H9 (cell line): ENCODE measurements at regions not wholly inside any gene's neighbourhood (a gene's known extent, or its start where the extent isn't known, plus 50 kb on each side); places are given as distances from the start of the nearest gene placed in this dataset.

ENCODE experiments used
- DNase-seq: peaks from one replicate; pipeline ENCODE4 v3.0.0-alpha.2; 2017
- H2AFZ ChIP-seq: one replicate; pipeline ENCODE4 v1.6.1; 2013; ENCODE audit warnings: mild to moderate bottlenecking, low read length, control low read depth, moderate library complexity
- H2AK5ac ChIP-seq: 2 replicates; pipeline ENCODE4 v1.6.1; 2013; ENCODE audit warnings: low read length, control low read depth, mixed read lengths; ENCODE audit not compliant: insufficient read length
- H2BK120ac ChIP-seq: one replicate; pipeline ENCODE4 v1.6.1; 2013; ENCODE audit warnings: low read depth, mild to moderate bottlenecking, low read length, control low read depth, inconsistent platforms; ENCODE audit not compliant: poor library complexity, severe bottlenecking
- H2BK12ac ChIP-seq: 2 replicates; pipeline ENCODE4 v1.6.1; 2013; ENCODE audit warnings: low read length, control low read depth, mixed read lengths, low read depth; ENCODE audit not compliant: insufficient read length
- H2BK15ac ChIP-seq: 2 replicates; pipeline ENCODE4 v1.6.1; 2013; ENCODE audit warnings: low read depth, low read length, control low read depth
- H2BK20ac ChIP-seq: one replicate; pipeline ENCODE4 v1.6.1; 2013; ENCODE audit warnings: low read depth, mild to moderate bottlenecking, low read length, control low read depth, inconsistent platforms; ENCODE audit not compliant: poor library complexity, severe bottlenecking
- H2BK5ac ChIP-seq: 2 replicates; pipeline ENCODE4 v1.6.1; 2013; ENCODE audit warnings: low read length, control low read depth, mixed read lengths; ENCODE audit not compliant: insufficient read length
- H3K14ac ChIP-seq: 2 replicates; pipeline ENCODE4 v1.6.1; 2013; ENCODE audit warnings: low read length, control low read depth; ENCODE audit not compliant: insufficient read depth
- H3K18ac ChIP-seq: 2 replicates; pipeline ENCODE4 v1.6.1; 2013; ENCODE audit warnings: low read depth, mild to moderate bottlenecking, mixed read lengths, low read length, control low read depth; ENCODE audit not compliant: insufficient read length
- H3K23ac ChIP-seq: 2 replicates; pipeline ENCODE4 v1.6.1; 2013; ENCODE audit warnings: low read length, control low read depth, mixed read lengths, low read depth; ENCODE audit not compliant: insufficient read length
- H3K23me2 ChIP-seq: 2 replicates; pipeline ENCODE4 v1.6.1; 2013; ENCODE audit warnings: low read depth, mild to moderate bottlenecking, mixed read lengths, low read length, control low read depth; ENCODE audit not compliant: insufficient read length, poor library complexity, severe bottlenecking
- H3K27ac ChIP-seq: 2 replicates; pipeline ENCODE4 v1.5.1; 2013; ENCODE audit warnings: low read length, control low read depth, mixed read lengths, low read depth; ENCODE audit not compliant: insufficient read length
- H3K27me3 ChIP-seq: 2 replicates; pipeline ENCODE4 v1.6.1; 2013; ENCODE audit warnings: low read length, control low read depth, inconsistent platforms; ENCODE audit not compliant: insufficient read depth
- H3K4ac ChIP-seq: 2 replicates; pipeline ENCODE4 v1.6.1; 2013; ENCODE audit warnings: low read depth, mild to moderate bottlenecking, control low read depth, inconsistent platforms, low read length, moderate library complexity
- H3K4me1 ChIP-seq: 2 replicates; pipeline ENCODE4 v1.6.1; 2013; ENCODE audit warnings: low read length, control low read depth, inconsistent platforms; ENCODE audit not compliant: insufficient read depth
- H3K4me2 ChIP-seq: 2 replicates; pipeline ENCODE4 v1.6.1; 2013; ENCODE audit warnings: low read length, control low read depth, mixed read lengths; ENCODE audit not compliant: insufficient read length, insufficient read depth
- H3K56ac ChIP-seq: 2 replicates; pipeline ENCODE4 v1.6.1; 2013; ENCODE audit warnings: low read depth, mild to moderate bottlenecking, mixed read lengths, low read length, control low read depth; ENCODE audit not compliant: insufficient read length
- H3K79me1 ChIP-seq: 2 replicates; pipeline ENCODE4 v1.6.1; 2013; ENCODE audit warnings: low read depth, mild to moderate bottlenecking, moderate library complexity, low read length, control low read depth, inconsistent platforms; ENCODE audit not compliant: insufficient read depth, poor library complexity, severe bottlenecking
- H3K79me2 ChIP-seq: 2 replicates; pipeline ENCODE4 v1.6.1; 2013; ENCODE audit warnings: low read length, control low read depth, inconsistent platforms; ENCODE audit not compliant: insufficient read depth
- H3K9ac ChIP-seq: 2 replicates; pipeline ENCODE4 v1.6.1; 2013; ENCODE audit warnings: low read length, control low read depth, mixed read lengths; ENCODE audit not compliant: insufficient read length; ENCODE audit errors: extremely low read depth
- H3K9me3 ChIP-seq: one replicate; pipeline ENCODE4 v1.6.1; 2013; ENCODE audit warnings: low read depth, low read length, inconsistent platforms; ENCODE audit not compliant: control insufficient read depth
- H3T11ph ChIP-seq: one replicate; pipeline ENCODE4 v1.6.1; 2013; ENCODE audit warnings: mild to moderate bottlenecking, low read length, control low read depth, inconsistent platforms
- H4K20me1 ChIP-seq: one replicate; pipeline ENCODE4 v1.6.1; 2013; ENCODE audit not compliant: control insufficient read depth, insufficient read length, insufficient read depth
- H4K5ac ChIP-seq: 2 replicates; pipeline ENCODE4 v1.6.1; 2013; ENCODE audit warnings: low read depth, mild to moderate bottlenecking, mixed read lengths, low read length, control low read depth; ENCODE audit not compliant: insufficient read length
- H4K8ac ChIP-seq: replicated peaks from 2 replicates; pipeline ENCODE4 v1.6.1; 2013; ENCODE audit warnings: low read length, control low read depth, mixed read lengths, low read depth; ENCODE audit not compliant: insufficient read length
- H4K91ac ChIP-seq: 2 replicates; pipeline ENCODE4 v1.6.1; 2013; ENCODE audit warnings: low read depth, mild to moderate bottlenecking, moderate library complexity, mixed read lengths, low read length, control low read depth; ENCODE audit not compliant: insufficient read length
- H3K27ac Mint-ChIP-seq, 3 experiments: 2 replicates in 2 of 3; 3 replicates in 1 of 3; pipeline ENCODE4 v1.8.0; 2020 to 2021; ENCODE audit warnings: mixed read lengths in 3 of 3, mild to moderate bottlenecking in 1 of 3, moderate library complexity in 1 of 3
- H3K27me3 Mint-ChIP-seq: 2 replicates; pipeline ENCODE4 v1.8.0; 2021; ENCODE audit warnings: low read depth, mild to moderate bottlenecking, moderate library complexity, mixed read lengths
- H3K36me3 Mint-ChIP-seq, 3 experiments: 2 replicates in 2 of 3; 3 replicates in 1 of 3; pipeline ENCODE4 v1.8.0; 2020 to 2021; ENCODE audit warnings: low read depth in 3 of 3, mixed read lengths in 3 of 3; ENCODE audit not compliant: insufficient read depth in 1 of 3
- H3K4me1 Mint-ChIP-seq, 2 experiments: 2 replicates each; pipeline ENCODE4 v1.8.0; 2020; ENCODE audit warnings: mixed read lengths in 2 of 2
- H3K4me3 Mint-ChIP-seq, 2 experiments: 2 replicates in 1 of 2; 3 replicates in 1 of 2; pipeline ENCODE4 v1.8.0; 2020 to 2021; ENCODE audit warnings: mild to moderate bottlenecking in 2 of 2, mixed read lengths in 2 of 2, moderate library complexity in 1 of 2
- H3K9me3 Mint-ChIP-seq, 2 experiments: 2 replicates in 1 of 2; 3 replicates in 1 of 2; pipeline ENCODE4 v1.8.0; 2020; ENCODE audit warnings: mild to moderate bottlenecking in 2 of 2, mixed read lengths in 2 of 2, moderate library complexity in 1 of 2
- WGBS: extraction: QIAGEN DNeasy Blood & Tissue Kit; methylation state at CpG from one replicate; pipeline ENCODE4 v1.1.7; 2013; ENCODE audit warnings: missing lambda C conversion rate, low lambda C conversion rate, mixed read lengths; ENCODE audit not compliant: insufficient read length; ENCODE audit errors: extremely low coverage; 5-methylcytosine and 5-hydroxymethylcytosine counted together
- TF ChIP-seq, protein P1 (sequence below): fragments of 200-600 bp; sonication (generic); conservative IDR thresholded peaks from 3 replicates; pipeline ENCODE4 v1.8.0; 2021; ENCODE audit warnings: antibody characterized with exemption, mild to moderate bottlenecking

- Mint-ChIP-seq H3K27me3 (no peaks in the 10 kb centered on the region), H3K9me3 (no peaks in the 10 kb centered on the region), H3K4me1 (peaks cover 38 to 42% of the 10 kb centered on the region in 2 experiments), H3K36me3 (no peaks in the 10 kb centered on the region), H3K4me3 (no peak overlapping the region; a peak in 2 of 5 replicates), H3K27ac (peak overlapping the region; percentile 58 to 94 (median 70); a peak in 6 of 7 replicates)
- no peaks in the 10 kb centered on the region for H3K27me3 ChIP-seq
- H3K23ac ChIP-seq, result no peak overlapping the region
- H3K79me1 ChIP-seq, result no peaks in the 10 kb centered on the region
- peaks cover 10% of the 10 kb centered on the region; the same call in 1 of the 2 replicates for H3K4me1 ChIP-seq
- no CpG with 5 or more reads among the region's 5 CpGs for WGBS
- H4K8ac ChIP-seq, result no peak overlapping the region
- no peak overlapping the region for H2BK12ac ChIP-seq
- H3K9ac ChIP-seq, result no peak overlapping the region
- H4K91ac ChIP-seq, result no peak overlapping the region
- H2BK20ac ChIP-seq, result no peak overlapping the region
- no peaks in the 10 kb centered on the region for H3K23me2 ChIP-seq
- TF ChIP-seq, protein P1, sequence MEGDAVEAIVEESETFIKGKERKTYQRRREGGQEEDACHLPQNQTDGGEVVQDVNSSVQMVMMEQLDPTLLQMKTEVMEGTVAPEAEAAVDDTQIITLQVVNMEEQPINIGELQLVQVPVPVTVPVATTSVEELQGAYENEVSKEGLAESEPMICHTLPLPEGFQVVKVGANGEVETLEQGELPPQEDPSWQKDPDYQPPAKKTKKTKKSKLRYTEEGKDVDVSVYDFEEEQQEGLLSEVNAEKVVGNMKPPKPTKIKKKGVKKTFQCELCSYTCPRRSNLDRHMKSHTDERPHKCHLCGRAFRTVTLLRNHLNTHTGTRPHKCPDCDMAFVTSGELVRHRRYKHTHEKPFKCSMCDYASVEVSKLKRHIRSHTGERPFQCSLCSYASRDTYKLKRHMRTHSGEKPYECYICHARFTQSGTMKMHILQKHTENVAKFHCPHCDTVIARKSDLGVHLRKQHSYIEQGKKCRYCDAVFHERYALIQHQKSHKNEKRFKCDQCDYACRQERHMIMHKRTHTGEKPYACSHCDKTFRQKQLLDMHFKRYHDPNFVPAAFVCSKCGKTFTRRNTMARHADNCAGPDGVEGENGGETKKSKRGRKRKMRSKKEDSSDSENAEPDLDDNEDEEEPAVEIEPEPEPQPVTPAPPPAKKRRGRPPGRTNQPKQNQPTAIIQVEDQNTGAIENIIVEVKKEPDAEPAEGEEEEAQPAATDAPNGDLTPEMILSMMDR, result no peak
- H3K79me2 ChIP-seq, result no peaks in the 10 kb centered on the region
- no peak overlapping the region for H3K56ac ChIP-seq
- H3K14ac ChIP-seq, result no peak overlapping the region
- H2BK15ac ChIP-seq, result no peak overlapping the region
- no peak overlapping the region for H2BK5ac ChIP-seq
- no peaks in the 10 kb centered on the region for H4K20me1 ChIP-seq
- no peak for DNase-seq
- H3K27ac ChIP-seq, result no peak overlapping the region
- no peak overlapping the region for H3T11ph ChIP-seq
- H4K5ac ChIP-seq, result no peak overlapping the region
- no peak overlapping the region for H3K18ac ChIP-seq
- H2AK5ac ChIP-seq, result no peak overlapping the region
- H3K4ac ChIP-seq, result no peak overlapping the region
- peak overlapping the region; percentile 20 for H3K4me2 ChIP-seq
- H3K9me3 ChIP-seq, result no peaks in the 10 kb centered on the region
- H2AFZ ChIP-seq, result no peak overlapping the region
- no peak overlapping the region for H2BK120ac ChIP-seq
Observed at GRCh38 chr3:147962408-147963164, 553.4 kb downstream of the ZIC1 start.
